Loucy (cell line): ENCODE measurements at regions not wholly inside any gene's neighbourhood (a gene's known extent, or its start where the extent isn't known, plus 50 kb on each side); places are given as distances from the start of the nearest gene placed in this dataset.
A peak's percentile ranks its signal among the peaks of the same experiment; 100 is the strongest.

Experiments used
- EZH2phosphoT487 ChIP-seq: fragments of 200-600 bp; IDR thresholded peaks from 2 replicates; pipeline ENCODE4 v1.6.1; 2018; ENCODE audit warnings: antibody characterized with exemption, mild to moderate bottlenecking, moderate library complexity, borderline replicate concordance
- TF ChIP-seq, protein P1 (sequence below): fragments of 200-600 bp; sonication (generic); conservative IDR thresholded peaks from 2 replicates; pipeline ENCODE4 v1.5.1; 2014; ENCODE audit warnings: mild to moderate bottlenecking, antibody characterized with exemption, low read length

DNA sequence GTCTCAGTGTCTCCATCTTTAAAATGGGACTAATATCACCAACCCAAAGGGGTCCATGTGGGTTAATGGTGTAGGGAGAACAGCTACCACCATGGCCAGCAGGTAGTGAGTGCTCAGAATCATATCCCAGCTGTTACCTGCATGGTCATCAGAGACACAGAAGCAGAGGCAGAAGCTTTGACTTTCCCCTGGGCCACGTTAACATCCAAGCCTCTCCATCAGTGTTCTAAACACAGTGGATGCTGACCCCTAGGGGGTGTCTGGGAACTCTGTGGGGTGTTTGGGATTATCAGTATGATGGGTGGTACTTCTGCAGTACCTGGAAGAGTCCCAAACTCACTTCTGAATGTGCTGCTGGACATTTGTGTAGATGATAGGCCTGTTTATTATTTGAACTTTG is 93.6 kb downstream of the GYPC start:
- TF ChIP-seq, protein P1, sequence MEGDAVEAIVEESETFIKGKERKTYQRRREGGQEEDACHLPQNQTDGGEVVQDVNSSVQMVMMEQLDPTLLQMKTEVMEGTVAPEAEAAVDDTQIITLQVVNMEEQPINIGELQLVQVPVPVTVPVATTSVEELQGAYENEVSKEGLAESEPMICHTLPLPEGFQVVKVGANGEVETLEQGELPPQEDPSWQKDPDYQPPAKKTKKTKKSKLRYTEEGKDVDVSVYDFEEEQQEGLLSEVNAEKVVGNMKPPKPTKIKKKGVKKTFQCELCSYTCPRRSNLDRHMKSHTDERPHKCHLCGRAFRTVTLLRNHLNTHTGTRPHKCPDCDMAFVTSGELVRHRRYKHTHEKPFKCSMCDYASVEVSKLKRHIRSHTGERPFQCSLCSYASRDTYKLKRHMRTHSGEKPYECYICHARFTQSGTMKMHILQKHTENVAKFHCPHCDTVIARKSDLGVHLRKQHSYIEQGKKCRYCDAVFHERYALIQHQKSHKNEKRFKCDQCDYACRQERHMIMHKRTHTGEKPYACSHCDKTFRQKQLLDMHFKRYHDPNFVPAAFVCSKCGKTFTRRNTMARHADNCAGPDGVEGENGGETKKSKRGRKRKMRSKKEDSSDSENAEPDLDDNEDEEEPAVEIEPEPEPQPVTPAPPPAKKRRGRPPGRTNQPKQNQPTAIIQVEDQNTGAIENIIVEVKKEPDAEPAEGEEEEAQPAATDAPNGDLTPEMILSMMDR: peak; percentile 58
- TF ChIP-seq EZH2phosphoT487: no peak
